Tibial nerve (tissue), 4 donors: ENCODE measurements at regions not wholly inside any gene's neighbourhood (a gene's known extent, or its start where the extent isn't known, plus 50 kb on each side); places are given as distances from the start of the nearest gene placed in this dataset.

Source experiments
- DNase-seq, 2 donors: peaks; one replicate each; pipeline ENCODE4 v3.0.0-alpha.2; 2019; ENCODE audit warnings: low spot score in 2 of 2
- H3K27ac ChIP-seq, 4 donors: fragments of 200-600 bp; sonication (generic) in 3 of 4; one replicate each; pipeline ENCODE4 v1.5.1; 2017 to 2019; ENCODE audit warnings: mild to moderate bottlenecking in 1 of 4
- H3K27me3 ChIP-seq, 2 donors: fragments of 200-600 bp; sonication (generic) in 1 of 2; one replicate each; pipeline versions ENCODE4 v1.5.1 to v1.6.0; 2017 to 2019
- H3K36me3 ChIP-seq, 3 donors: fragments of 200-600 bp; sonication (generic); one replicate each; pipeline ENCODE4 v1.5.1; 2018 to 2019
- H3K4me1 ChIP-seq, 4 donors: fragments of 200-600 bp; sonication (generic) in 3 of 4; one replicate each; pipeline ENCODE4 v1.5.1; 2017 to 2019
- H3K4me3 ChIP-seq, 4 donors: fragments of 200-600 bp; sonication (generic) in 3 of 4; one replicate each; pipeline ENCODE4 v1.5.1; 2017 to 2019; ENCODE audit warnings: mild to moderate bottlenecking in 1 of 4, moderate library complexity in 1 of 4
- H3K9me3 ChIP-seq, 4 donors: fragments of 200-600 bp; sonication (generic) in 3 of 4; one replicate each; pipeline ENCODE4 v1.5.1; 2017 to 2019
- EP300 ChIP-seq, 2 donors: sonication (generic); formaldehyde crosslinking; IDR thresholded peaks; one replicate each; pipeline ENCODE4 v1.6.1; 2017; ENCODE audit warnings: antibody characterized with exemption in 2 of 2, mild to moderate bottlenecking in 1 of 2
- POLR2A ChIP-seq, 2 donors: fragments of 450-650 bp; IDR thresholded peaks; one replicate each; pipeline ENCODE4 v1.6.1; 2017; ENCODE audit warnings: antibody characterized with exemption in 2 of 2, mild to moderate bottlenecking in 2 of 2, moderate library complexity in 2 of 2
- WGBS, 2 donors: methylation state at CpG; one replicate each; pipeline ENCODE4 v1.1.5; 2018; 5-methylcytosine and 5-hydroxymethylcytosine counted together
- TF ChIP-seq, protein P1 (sequence below), 5 experiments: fragments of 200-600 bp in 3 of 5; fragments of 450-650 bp in 2 of 5; sonication (generic) in 3 of 5; IDR thresholded peaks; one replicate each; pipeline ENCODE4 v1.5.1; 2016 to 2019; ENCODE audit warnings: antibody characterized with exemption in 5 of 5, mild to moderate bottlenecking in 3 of 5, moderate library complexity in 2 of 5

GRCh38 chr20:20931632-20932031, 174.5 kb downstream of the LINC00237 start:
- H3K27ac ChIP-seq, result no peak overlapping the region
- 84 to 94% methylated on average over 3 of the region's 3 CpGs for WGBS, 2 donors
- H3K4me3 ChIP-seq, result no peak overlapping the region
- TF ChIP-seq, protein P1, sequence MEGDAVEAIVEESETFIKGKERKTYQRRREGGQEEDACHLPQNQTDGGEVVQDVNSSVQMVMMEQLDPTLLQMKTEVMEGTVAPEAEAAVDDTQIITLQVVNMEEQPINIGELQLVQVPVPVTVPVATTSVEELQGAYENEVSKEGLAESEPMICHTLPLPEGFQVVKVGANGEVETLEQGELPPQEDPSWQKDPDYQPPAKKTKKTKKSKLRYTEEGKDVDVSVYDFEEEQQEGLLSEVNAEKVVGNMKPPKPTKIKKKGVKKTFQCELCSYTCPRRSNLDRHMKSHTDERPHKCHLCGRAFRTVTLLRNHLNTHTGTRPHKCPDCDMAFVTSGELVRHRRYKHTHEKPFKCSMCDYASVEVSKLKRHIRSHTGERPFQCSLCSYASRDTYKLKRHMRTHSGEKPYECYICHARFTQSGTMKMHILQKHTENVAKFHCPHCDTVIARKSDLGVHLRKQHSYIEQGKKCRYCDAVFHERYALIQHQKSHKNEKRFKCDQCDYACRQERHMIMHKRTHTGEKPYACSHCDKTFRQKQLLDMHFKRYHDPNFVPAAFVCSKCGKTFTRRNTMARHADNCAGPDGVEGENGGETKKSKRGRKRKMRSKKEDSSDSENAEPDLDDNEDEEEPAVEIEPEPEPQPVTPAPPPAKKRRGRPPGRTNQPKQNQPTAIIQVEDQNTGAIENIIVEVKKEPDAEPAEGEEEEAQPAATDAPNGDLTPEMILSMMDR (IDR thresholded peaks at IDR 0.05), result no peak
- TF ChIP-seq EP300 (IDR thresholded peaks at IDR 0.05), result no peak
- H3K27me3 ChIP-seq, result no peaks in the 10 kb centered on the region
- DNase-seq, result no peak
- H3K9me3 ChIP-seq, result no peaks in the 10 kb centered on the region
- no peaks in the 10 kb centered on the region for H3K36me3 ChIP-seq
- H3K4me1 ChIP-seq, result no peaks in the 10 kb centered on the region

DNA sequence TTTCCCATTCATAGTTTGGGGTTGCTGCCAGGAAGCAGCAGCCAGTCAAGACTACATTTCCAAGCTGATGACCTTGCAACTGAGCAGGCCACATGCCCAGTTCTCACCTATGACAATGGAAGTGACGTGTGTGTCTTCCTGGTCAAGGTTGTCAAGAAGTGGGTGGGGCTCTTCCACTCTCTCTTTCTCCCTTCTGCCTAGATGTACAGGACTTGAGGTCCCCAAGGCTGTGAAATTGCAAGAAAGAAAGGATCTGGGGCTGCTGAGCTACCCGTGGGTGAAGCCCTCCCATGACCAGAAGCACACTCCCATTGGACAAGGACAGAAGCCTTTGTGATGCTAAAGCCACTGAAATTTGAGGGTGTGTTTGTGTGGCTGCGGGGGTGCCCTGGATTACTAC, 175.1 kb downstream of the LINC00237 start:
- no peak for DNase-seq
- H3K4me1 ChIP-seq, result no peaks in the 10 kb centered on the region
- TF ChIP-seq, protein P1 (IDR thresholded peaks at IDR 0.05), result no peak
- no peaks in the 10 kb centered on the region for H3K9me3 ChIP-seq
- H3K27me3 ChIP-seq, result no peaks in the 10 kb centered on the region
- 71 to 73% methylated on average over 3 of the region's 3 CpGs for WGBS, 2 donors
- H3K36me3 ChIP-seq, result no peaks in the 10 kb centered on the region
- H3K27ac ChIP-seq, result no peak overlapping the region
- H3K4me3 ChIP-seq, result no peak overlapping the region

DNA sequence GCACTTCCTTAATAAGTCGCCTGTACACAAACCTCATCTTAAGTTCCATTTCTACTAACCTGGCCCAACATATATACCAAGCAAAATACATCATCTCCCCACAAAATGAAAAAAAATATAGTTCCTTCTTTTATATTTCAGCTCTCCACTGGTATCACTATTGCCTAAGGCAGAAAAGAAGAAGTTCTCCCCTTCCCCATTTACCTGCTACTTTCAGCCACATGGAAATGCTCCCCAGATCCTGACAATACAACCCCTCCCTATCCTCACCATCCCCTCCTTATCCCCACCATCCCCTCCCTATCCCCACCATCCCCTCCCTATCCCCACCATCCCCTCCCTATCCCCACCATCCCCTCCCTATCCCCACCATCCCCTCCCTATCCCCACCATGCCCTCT, 175.7 kb downstream of the LINC00237 start:
- Histone ChIP-seq H3K4me3 (no peak overlapping the region), H3K4me1 (no peaks in the 10 kb centered on the region), H3K27ac (no peak overlapping the region), H3K27me3 (no peaks in the 10 kb centered on the region), H3K9me3 (no peaks in the 10 kb centered on the region), H3K36me3 (no peaks in the 10 kb centered on the region)
- 72 to 77% methylated on average over 1 of the region's 1 CpG for WGBS, 2 donors
- DNase-seq, result no peak
- TF ChIP-seq EP300 (IDR thresholded peaks at IDR 0.05) (no peak), POLR2A (IDR thresholded peaks at IDR 0.05) (no peak)
- TF ChIP-seq, protein P1 (IDR thresholded peaks at IDR 0.05), result no peak

GRCh38 chr20:20929341-20929740, 176.8 kb downstream of the LINC00237 start:
- H3K36me3 ChIP-seq, result no peaks in the 10 kb centered on the region
- H3K27ac ChIP-seq, result no peak overlapping the region
- 53 to 62% methylated on average over 5 of the region's 5 CpGs for whole genome bisulfite sequencing, 2 donors
- TF ChIP-seq, protein P1 (IDR thresholded peaks at IDR 0.05), result no peak
- no peak for TF ChIP-seq EP300 (IDR thresholded peaks at IDR 0.05)
- no peaks in the 10 kb centered on the region for H3K4me1 ChIP-seq
- DNase-seq, result no peak
- H3K4me3 ChIP-seq, result no peak overlapping the region
- H3K27me3 ChIP-seq, result no peaks in the 10 kb centered on the region
- H3K9me3 ChIP-seq, result peaks cover 0 to 4% (median 0%) of the 10 kb centered on the region in 4 donors

DNA sequence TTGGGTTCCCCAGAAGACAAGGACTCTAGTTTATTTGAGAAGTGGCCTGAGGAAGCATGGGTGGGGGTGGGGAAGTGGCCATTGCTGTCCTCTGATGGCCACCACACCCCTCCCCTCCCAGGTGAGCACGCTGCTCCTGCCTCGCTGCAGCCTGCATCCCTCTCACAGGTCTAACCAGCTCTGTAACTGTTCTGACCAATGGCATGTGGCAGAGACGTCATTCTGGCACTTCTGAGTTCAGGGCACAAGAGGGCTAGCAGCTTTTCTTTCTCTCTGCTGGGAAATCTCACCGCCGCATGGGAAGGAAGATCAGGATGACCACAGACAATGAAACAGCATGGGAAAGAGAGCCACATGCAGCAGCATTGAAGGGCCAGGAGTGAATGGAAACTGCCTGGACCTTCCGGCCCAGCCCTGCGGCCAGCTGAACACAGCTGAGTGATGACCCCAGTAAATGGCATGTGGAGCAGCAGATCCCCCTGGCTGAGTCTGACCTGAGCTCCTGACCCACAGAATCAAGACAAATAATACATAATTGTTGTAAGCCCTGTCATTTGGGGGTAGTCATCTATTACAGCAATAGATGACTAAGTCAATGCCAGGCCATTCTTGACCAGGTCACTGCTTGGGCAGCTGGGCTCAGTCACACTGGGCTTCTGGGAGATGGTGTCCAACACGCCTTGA, 179.8 kb downstream of the LINC00237 start:
- Histone ChIP-seq H3K27me3 (no peaks in the 10 kb centered on the region), H3K4me3 (no peak overlapping the region), H3K9me3 (peaks cover 0 to 4% (median 0%) of the 10 kb centered on the region in 4 donors), H3K27ac (no peak overlapping the region), H3K36me3 (no peaks in the 10 kb centered on the region), H3K4me1 (no peaks in the 10 kb centered on the region)
- WGBS, 2 donors, result 63 to 70% methylated on average over 8 of the region's 8 CpGs
- TF ChIP-seq, protein P1 (IDR thresholded peaks at IDR 0.05), result no peak
- TF ChIP-seq EP300 (IDR thresholded peaks at IDR 0.05) (no peak), POLR2A (IDR thresholded peaks at IDR 0.05) (no peak)
- no peak for DNase-seq
